ENCODE measurements at regions not wholly inside any gene's neighbourhood (a gene's known extent, or its start where the extent isn't known, plus 50 kb on each side); places are given as distances from the start of the nearest gene placed in this dataset.
"Not testable (repeated sequence)": the region's sequence is repeated elsewhere in the genome, so short reads cannot be mapped to it uniquely, and the experiment has no call there.

DNA sequence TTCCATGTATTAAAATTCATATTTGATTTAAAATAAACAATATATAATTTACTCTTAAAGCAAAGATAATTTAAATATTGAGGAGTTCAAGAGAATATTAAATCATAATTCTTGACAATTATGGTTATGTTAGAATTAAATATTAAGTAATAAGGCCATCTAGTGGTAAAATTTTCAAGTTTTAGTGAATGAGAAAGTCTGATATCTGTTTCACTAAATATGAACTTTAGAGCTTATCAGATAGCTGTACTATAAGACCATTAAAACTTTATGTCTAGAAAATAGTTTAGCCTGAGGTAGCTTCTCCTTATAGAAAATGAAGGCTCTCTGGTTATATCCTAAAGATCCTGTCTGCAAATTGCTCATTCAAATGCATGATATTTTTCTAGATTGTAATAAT is 152.1 kb upstream of the PRSS12 start:
- peak; percentile 6 for DNase-seq

DNA sequence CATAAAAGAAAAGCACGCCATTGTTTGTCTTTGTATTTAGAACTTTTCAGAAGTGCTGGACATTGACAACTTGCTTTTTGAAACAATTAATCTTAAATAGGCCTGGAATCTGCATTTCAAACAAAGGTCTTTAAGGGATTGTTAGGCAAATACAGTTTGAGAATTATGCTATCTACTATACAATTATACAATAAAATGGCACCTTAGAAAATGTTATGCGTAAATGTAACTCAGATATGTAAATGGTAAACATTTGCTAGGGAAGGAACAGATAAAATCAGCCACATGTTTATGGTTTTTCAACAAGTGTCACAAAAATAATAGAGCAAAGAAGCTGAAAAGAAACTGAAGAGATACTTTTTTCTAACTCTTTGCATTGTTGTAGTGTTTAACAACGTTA is 152.7 kb upstream of the PRSS12 start:
- DNase-seq = not testable (repeated sequence)

DNA sequence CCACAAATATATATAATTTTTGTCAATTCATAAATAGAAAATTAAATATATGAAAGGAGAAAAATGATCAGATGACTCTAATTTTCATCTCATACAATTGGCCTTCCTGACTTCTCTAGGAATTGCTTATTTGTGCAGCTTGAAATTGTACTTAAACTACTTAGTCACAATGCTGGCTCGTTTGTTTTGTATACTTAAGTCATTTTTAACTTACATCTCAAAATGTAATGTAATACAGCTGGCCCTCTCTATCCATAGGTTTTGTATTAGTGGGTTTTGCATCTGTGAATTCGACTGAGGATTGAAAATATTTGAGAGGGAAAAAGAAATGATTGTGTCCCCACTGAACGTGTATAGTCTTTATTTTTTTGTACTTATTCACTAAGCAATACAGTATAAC is 160.1 kb upstream of the PRSS12 start:
- not testable (repeated sequence) for DNase-seq

DNA sequence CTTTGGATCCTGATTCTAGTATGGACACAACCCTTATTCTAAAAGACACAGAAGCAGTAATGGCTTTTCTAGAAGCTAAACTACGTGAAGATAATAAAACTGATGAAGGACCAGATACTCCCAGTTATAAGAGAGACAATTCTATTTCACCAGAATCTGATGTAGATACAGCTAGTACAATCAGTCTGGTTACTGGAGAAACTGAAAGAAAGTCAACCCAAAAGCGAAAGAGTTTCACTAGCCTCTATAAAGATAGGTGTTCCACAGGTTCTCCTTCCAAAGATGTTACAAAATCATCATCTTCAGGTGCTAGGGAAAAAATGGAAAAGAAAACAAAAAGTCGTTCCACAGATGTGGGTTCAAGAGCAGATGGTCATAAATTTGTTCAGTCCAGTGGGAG is 161.5 kb upstream of the PRSS12 start:
- DNase-seq = not testable (repeated sequence)

DNA sequence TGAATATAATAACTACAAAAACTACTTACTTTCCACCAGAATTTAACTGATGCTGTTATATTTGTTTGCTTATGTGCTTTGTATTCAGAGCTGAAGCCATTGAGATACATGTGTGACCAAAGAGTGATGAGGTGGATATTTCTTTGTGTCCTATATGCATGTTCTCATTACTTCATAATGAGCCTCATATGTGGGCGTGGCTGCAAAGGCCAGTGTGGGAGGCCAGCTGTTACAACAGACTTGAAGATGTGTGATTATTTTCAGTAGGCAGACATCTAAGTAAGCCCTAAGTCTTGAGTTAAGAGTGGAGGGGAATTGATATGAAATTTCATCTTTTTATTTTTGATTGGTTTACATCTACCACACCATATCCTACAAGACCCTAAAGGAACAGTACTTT is 163.3 kb upstream of the PRSS12 start:
- not testable (repeated sequence) for DNase-seq

DNA sequence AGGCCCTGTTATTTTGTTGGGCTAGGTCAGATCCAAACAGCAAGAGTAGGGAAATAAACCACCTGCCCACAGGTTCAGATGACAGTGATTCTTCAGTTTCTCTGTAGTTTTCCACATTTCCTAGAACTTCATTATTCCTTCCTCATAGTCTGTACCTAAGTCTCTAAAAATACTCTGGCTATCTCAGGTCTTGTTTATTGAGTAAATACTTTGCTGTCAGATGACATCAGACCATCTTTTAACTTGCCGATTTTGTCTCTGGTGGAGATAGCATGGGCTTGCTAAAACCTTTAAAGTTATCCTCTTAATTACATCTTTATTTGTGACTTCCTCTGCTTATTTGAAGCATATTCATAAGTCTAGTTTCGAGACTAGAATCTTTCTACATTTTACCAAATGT is 155.1 kb upstream of the METTL14 start:
- DNase-seq = not testable (repeated sequence)

DNA sequence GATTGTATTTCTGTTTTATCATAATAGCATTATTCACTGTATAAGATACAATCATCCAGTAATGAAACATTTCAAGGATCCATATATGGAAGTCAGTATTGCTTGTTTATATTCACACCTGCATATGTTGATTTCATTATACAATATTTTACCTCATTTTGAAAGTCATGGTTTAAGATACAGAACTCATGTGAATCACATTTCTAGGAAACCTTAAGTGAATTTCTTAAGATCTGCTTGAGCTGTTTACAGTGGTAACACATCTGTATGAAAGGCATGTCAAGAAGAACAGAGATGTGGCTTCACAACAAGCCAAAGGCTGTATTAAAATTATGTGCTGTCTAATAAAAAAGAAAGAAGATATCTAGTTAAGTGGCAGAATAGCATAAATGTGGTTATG is 153.2 kb upstream of the METTL14 start:
- not testable (repeated sequence) for DNase-seq

DNA sequence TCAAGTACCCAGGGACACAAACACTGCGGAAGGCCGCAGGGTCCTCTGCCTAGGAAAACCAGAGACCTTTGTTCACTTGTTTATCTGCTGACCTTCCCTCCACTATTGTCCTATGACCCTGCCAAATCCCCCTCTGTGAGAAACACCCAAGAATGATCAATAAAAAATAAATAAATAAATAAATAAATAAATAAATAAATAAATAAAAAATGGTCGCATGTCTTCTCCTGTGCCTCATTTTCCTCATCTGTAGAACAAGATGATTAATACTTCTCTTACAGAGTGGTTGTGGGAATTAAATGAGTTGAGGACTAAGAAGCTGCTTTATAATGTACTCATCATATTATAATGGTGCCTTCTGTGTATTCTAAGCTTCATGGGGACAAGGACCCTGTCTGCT is 149.4 kb upstream of the METTL14 start:
- not testable (repeated sequence) for DNase-seq

DNA sequence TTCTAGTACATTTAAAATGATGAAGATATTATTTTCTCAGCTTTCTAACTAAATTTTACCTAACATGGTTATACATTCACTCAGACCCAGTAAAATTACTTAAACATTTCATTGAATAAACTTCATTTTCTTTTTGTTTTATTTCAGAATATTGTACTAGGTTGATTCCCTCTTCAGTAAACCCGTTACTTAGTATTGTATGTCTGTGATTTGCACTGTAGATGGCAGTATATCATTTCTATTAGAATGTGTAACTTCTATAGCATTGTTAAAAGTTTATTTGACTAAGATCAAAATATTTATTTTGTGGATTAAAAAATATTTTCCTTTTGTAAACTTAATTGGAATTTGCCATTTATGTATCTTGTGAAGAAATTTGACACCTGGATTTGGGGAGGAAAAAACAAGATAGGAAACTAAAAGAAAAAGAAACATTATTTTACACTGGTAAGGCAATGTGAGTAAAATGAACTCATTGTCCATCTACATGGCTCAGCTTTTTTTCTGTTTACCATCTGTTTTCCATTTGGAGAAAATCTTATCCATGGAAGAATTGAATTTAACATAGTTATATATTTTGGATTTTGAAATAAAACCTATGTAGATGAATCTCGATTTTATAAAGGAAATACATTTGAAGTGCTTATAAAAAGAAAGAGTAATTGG is 145.6 kb upstream of the METTL14 start:
- peak; percentile 10 for DNase-seq

DNA sequence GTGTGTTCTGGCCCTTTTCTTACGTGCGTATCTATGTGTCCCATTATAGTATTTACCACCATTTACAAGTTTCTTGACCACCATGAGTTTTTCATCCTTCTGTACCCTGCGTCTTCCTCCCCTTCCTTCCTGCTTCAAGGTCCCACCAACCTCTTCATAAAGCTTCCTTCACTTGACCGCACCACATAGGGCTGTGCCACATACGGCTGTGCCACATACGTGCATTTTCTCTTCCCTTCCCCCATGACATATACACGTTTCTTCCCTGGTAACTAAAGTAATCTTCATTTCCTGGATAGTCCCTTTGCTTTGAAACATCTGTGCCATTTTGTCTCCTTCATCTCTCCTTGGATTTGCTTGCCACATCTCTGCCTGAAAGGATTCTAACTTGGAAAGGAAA is 128.6 kb upstream of the METTL14 start:
- DNase-seq = not testable (repeated sequence)

DNA sequence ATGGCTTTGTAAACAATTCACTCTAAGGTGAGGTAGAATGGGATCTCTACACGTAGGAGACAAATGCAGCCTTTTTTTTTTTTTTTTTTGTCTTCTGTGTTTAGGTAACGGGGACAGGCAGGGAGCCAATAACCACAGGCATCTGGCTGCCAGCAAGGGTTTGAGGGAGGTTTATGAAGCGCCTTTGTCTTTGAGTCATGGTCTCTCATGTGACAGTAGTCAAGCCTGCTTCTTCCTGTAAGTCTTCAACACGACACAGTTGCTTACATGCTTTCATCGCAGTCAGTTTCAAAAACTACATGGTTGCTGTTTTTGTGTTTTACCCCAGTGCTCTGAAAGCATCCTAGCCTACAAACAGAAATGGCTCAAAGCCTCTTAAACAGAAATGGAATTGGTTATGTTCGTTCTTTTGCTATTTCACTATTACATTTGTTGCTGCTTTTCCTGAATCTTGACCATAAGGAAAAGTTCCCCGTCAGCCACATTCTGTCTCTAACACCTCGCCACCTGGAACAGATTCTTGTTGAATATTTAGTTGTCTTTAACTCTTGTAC is 127.8 kb upstream of the METTL14 start:
- no peak for DNase-seq

DNA sequence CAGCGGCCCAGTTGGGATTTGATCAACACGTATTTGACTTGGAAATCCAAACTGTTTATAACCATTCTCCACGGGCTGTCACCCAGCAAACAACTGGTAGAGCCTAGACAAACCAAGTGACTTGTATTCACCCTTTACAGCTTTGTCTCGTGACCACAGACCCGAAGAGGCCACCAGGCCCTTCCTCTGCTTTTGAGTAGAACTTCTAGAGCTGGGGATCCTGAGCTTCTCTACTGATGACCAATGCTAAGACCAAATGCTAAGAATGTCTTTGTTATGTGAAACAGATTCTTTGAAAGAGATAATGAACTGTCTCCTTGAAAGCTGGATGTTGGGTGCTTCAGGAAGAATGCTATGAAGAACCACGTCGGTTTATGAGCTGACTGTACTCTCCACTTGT is 127.0 kb upstream of the METTL14 start:
- not testable (repeated sequence) for DNase-seq

DNA sequence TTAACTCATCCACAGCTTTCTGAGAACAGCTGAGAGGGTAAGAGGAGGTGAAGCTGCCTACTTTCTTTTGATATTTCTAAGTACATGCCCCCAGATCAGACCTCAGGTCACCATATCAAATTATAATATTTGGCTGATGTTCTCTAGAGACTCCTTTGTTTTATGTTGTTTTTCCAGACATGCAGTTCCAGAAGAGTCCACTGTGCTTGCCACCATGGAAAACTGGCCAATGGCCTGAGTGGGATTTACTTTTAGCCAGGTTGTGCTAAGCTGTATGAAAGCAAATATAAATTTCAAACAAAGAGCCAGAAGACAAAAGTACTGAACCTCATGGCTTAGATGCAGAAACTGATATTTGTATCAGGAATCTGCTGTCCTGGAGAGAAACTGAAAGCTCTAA is 123.6 kb upstream of the METTL14 start:
- DNase-seq = not testable (repeated sequence)

DNA sequence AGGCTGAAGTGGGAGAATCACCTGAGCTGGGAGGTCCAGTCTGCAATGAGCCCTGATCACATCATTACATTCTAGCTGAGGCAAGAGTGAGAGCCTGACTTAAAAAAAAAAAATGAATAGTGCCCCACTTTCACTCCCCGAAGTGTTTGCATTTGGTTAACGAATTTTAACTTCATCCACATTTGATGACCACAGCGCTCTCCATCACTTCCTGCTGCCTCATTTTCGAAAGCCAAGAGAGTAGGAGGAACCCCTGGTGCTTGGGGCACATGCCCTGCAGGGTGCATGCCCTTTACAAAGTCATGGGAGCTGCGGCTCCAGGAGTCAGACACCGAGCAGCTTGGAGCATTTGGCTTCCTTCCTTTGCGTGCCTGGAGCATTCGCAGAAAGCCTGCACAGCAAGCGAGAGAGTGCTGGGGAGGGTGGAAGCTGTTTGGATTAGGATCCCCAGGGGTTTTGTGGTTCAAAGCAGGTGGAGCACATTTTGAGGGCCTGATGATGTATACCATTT is 119.1 kb upstream of the METTL14 start:
- DNase-seq = not testable (repeated sequence)

DNA sequence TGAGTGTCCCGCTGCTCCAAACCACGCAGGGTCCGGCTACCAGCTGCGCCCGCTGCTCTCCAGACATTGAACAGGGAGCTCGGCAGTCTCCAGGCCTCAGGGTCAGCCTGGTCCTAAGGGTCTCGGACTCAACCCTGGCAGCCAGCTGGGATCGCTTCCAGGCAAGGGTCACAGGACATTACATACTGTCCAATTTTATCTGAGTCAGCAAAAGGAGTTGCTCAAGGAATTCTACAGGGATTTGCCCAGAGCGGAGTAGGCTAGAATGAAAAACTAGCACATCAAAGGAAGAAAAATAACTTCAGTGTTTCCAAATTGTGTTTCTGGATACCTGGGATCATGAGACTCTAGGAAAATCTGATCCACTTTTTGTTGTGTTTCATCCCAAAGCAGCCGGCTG is 112.2 kb upstream of the METTL14 start:
- DNase-seq = not testable (repeated sequence)

DNA sequence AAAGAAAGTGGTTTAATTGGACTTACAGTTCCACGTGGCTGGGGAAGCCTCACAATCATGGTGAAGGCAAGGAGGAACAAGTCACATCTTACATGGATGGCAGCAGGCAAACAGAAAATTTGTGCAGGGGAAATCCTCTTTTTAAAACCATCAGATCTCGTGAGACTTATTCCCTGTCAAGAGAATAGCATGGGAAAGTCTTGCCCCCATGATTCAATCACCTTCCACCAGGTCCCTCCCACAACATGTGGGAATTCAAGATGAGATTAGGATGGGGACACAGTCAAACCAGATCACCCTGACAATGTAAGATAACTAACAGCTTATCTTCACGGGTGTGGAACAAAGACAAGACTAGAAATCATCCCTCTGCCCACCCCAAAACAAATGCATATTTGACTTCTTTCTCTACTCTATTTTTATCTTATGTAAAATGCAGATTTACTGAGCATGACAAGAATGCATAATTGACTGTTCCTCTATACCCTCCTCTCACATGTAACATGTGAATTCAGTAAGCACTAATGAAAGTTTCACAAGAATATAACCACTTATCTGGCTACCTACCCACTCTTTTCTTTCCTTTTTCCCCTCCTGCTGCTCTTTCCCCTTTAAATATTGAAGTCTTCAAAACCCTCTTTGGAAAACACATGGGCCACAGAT is 110.8 kb upstream of the METTL14 start:
- DNase-seq = not testable (repeated sequence)

DNA sequence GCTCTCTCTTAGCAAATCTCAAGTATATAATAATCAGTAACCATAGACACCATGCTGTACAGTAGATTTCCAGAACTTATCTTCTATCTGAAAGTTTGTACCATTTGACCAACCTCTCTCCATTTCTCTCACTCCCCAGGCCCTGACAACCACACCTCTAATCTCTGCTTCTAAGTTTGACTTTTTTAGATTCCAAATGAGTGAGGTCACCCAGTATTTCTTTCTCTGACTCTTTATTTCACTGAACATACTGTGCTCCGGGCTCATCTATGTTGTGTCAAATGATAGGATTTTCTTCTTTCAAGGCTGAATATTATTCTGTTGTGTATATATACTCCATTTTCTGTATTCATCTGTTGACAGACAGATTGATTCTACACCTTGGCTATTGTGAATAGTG is 110.1 kb upstream of the METTL14 start:
- not testable (repeated sequence) for DNase-seq

DNA sequence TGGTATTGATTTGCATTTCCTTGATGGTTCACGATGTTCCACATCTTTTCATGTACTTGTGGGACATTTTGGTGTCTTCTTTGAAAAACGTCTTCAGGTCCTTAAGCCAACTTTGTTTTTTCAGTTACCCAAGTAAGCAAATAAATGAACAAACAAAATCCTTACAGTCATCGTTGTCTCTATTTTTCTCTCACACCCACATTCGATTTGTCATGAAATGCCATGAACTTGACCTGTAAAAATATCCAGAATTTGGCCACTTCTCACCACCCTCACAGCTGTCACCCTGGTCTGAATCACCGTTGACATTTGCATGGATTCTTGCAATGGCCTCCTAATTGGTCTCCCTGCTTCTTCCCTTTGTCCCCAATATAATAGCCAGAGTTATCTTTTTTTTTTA is 109.5 kb upstream of the METTL14 start:
- DNase-seq = not testable (repeated sequence)

DNA sequence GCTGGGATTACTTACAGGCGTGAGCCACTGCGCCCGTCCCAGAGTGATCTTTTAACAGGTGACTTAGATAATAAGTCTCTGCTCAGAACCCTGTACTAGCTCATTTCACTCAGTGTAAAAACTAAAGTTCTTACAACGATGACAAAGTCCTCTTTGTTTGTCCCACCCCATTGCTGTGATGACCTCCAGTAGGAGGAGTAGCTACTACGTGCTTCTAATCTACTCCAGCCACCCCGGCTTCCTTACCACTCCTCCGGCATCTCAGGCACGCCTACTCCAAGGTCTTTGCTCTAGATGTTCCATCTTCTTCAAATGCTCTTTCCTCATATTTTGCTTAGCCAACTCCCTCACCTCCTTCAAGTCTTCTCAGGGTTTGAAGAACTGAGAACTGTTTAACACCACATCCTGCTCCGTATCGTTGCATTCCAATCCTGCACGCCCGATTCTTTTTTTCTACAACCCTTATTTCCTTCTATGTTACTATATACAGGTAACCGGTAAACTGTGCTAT is 108.4 kb upstream of the METTL14 start:
- DNase-seq = not testable (repeated sequence)

DNA sequence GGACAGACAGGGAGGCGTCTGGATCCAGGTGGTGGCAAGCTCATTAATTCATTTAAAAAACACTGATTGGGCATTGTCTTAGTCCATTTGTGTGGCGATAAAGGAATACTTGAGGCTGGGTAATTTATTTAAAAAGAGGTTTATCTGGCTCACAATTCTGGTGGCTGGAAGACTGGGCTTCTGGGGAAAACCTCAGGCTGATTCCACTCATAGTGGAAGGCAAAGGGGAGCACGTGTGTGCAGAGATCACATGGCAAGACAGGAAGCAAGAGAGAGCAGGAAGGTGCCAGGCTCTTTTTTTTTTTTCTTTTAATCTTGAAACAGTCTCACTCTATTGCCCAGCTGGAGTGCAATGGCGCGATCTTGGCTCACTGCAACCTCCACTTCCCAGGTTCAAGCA is 100.2 kb upstream of the METTL14 start:
- no peak for DNase-seq

DNA sequence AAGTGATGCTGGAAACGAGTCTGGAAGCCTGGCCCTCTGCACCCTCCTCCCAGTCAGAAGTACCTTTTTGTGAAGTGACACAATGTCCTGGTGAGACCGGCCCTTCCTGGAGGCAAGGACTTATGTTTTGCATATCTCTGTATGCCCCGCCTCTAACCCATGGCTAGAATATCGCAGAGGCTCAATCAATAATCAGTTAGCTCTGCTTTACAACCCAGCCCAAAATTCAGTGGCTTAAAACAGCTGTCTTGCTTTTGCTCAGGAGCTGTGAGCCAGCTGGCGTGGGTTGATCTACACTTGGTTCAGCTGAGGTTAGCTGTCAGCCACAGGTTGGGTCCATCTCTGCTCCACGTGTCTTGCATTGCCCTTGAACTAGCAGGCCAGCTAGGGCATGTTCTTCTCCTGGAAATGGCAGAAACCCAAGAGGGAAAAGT is 98.8 kb upstream of the METTL14 start:
- DNase-seq = peak; percentile 6

DNA sequence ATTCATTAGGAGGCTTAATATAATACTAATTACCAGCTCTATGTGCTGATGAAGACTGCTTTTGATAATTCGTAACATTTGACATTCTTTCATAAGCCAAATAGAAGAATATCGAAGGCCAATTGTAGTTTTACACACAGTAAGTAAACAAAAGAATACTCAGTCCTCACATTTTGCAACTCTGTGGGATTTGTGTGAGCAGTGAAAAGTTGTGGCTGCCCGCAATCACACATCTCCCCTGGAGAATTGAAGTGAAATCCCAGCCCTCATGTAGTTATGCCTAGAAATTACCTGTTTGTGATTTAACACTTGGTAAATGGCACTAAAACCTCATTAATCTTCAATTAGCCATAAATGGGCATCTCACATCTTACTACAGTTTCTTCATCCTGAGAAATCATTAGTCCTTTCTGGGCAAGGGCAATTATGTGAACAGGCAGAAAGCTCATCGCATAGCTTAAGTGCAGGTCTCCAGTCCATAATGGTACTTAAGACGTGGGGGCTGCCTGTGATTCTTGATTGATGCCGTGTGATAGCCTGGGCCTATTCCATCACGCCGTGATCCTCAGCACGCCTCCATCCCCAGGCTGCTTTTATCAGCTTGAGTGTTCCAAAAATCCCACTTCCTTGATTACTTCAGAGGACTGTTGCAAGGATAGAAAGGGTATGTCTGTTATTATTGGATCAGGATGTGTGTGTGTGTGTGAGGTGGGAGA is 97.9 kb upstream of the METTL14 start:
- no peak for DNase-seq

DNA sequence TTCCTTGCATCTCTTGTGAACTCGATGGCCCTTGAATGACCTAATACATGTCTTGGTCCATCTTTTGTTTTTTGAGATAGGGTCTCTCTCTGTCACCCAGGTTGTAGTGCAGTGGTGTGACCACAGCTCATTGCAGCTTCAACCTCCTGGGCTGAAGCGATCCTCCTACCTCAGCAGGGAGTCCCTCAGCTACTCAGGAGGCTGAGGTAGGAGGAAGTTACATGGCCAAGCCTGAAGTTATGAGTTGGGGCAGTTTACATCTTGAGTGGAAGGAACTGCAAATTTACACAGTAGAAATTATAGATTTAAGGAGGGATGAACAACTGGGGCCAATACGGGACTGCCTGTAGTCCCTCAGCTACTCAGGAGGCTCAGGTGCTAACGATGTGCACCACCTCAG is 97.2 kb upstream of the METTL14 start:
- DNase-seq = no peak

Data from NCI-H1694 treated with DMSO at 0.1 percent for 48 hours (cell line).